Transverse colon (tissue), 1 donor: ENCODE measurements at regions not wholly inside any gene's neighbourhood (a gene's known extent, or its start where the extent isn't known, plus 50 kb on each side); places are given as distances from the start of the nearest gene placed in this dataset.

Experiments used
- EP300 ChIP-seq: sonication (generic); formaldehyde crosslinking; IDR thresholded peaks from one replicate; pipeline ENCODE4 v1.6.1; 2017; ENCODE audit warnings: antibody characterized with exemption, low read depth
- POLR2A ChIP-seq: fragments of 450-650 bp; IDR thresholded peaks from one replicate; pipeline ENCODE4 v1.6.1; 2016; ENCODE audit warnings: antibody characterized with exemption, mild to moderate bottlenecking, moderate library complexity

DNA sequence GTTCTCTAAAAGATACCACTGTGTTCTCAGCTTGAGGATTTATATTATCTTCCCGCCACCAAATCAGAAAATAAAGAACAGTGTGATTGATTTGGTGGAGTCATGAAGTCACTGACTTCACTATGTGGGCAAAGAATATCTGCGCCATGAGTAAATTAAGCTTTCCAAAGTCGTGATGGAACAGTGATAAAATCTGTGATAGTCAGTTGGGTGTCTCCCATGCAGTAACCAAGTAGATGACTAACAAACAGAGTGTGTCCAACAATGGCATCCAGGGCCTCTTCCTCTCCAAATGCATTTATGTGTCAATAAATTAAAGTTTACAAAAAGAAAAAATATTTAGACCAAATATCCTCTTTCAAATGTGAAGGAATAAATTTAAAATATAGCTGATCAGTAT is 87.0 kb upstream of the DST start:
- TF ChIP-seq EP300 (no peak), POLR2A (no peak)
